AG04449 (cell line): ENCODE measurements at regions not wholly inside any gene's neighbourhood (a gene's known extent, or its start where the extent isn't known, plus 50 kb on each side); places are given as distances from the start of the nearest gene placed in this dataset.

Experiments used
- CTCF ChIA-PET: fragments of 350-600 bp; formaldehyde crosslinking; extraction: SDS; loops from one replicate; lab custom pipeline; 2021; ENCODE audit warnings: antibody characterized with exemption; lab: Yijun Ruan, JAX
- POLR2A ChIA-PET: fragments of 400-600, 350-600 bp; formaldehyde crosslinking; extraction: SDS; loops from one replicate; lab custom pipeline; 2020; ENCODE audit warnings: antibody characterized with exemption, inconsistent platforms; lab: Yijun Ruan, JAX
- DNase-seq: peaks from one replicate; pipeline ENCODE4 v3.0.0-alpha.2; 2010; ENCODE audit warnings: low read depth, low spot score
- H3K4me3 ChIP-seq: 2 replicates; pipeline ENCODE4 v1.5.1; 2011; ENCODE audit warnings: low read depth, mild to moderate bottlenecking, control low read depth, low read length
- CTCF ChIP-seq: IDR thresholded peaks from one replicate; pipeline ENCODE4 v1.5.1; 2011; ENCODE audit warnings: mild to moderate bottlenecking, moderate library complexity, low read length, control low read depth, inconsistent platforms; ENCODE audit not compliant: insufficient read depth; ENCODE audit errors: missing control alignments

GRCh38 chr15:95577927-95578326 is 752.6 kb upstream of the NR2F2 start:
- no peak for DNase-seq
- ChIA-PET POLR2A (no interaction called here), CTCF (no interaction called here)
- H3K4me3 ChIP-seq = no peak overlapping the region
- TF ChIP-seq CTCF = no peak

GRCh38 chr15:95580121-95580520 is 750.4 kb upstream of the NR2F2 start:
- no peak for DNase-seq
- TF ChIP-seq CTCF = no peak
- ChIA-PET POLR2A (no interaction called here), CTCF (no interaction called here)
- H3K4me3 ChIP-seq = no peak overlapping the region

- POLR2A ChIA-PET = no interaction called here
- DNase-seq = no peak
- no peak overlapping the region for H3K4me3 ChIP-seq
- TF ChIP-seq CTCF = no peak
- CTCF ChIA-PET = no interaction called here
These were observed 748.9 kb upstream of the NR2F2 start for GRCh38 chr15:95581595-95581994.

- no peak overlapping the region for H3K4me3 ChIP-seq
- CTCF ChIA-PET = no interaction called here
- TF ChIP-seq CTCF = no peak
- POLR2A ChIA-PET = no interaction called here
- no peak for DNase-seq
These were observed 746.4 kb upstream of the NR2F2 start for GRCh38 chr15:95584088-95584487.

GRCh38 chr15:95588056-95588455 is 742.4 kb upstream of the NR2F2 start:
- TF ChIP-seq CTCF = no peak
- CTCF ChIA-PET = no interaction called here
- POLR2A ChIA-PET = no interaction called here

GRCh38 chr15:95590533-95591044 is 739.9 kb upstream of the NR2F2 start:
- no peak for DNase-seq
- ChIA-PET POLR2A (no interaction called here), CTCF (no interaction called here)
- TF ChIP-seq CTCF = no peak
- no peak overlapping the region for H3K4me3 ChIP-seq

More at GRCh38 chr15:95588056-95588455, 742.4 kb upstream of the NR2F2 start:
- H3K4me3 ChIP-seq = no peak overlapping the region
- DNase-seq = no peak
